ENCODE measurements at regions not wholly inside any gene's neighbourhood (a gene's known extent, or its start where the extent isn't known, plus 50 kb on each side); places are given as distances from the start of the nearest gene placed in this dataset.

DNA sequence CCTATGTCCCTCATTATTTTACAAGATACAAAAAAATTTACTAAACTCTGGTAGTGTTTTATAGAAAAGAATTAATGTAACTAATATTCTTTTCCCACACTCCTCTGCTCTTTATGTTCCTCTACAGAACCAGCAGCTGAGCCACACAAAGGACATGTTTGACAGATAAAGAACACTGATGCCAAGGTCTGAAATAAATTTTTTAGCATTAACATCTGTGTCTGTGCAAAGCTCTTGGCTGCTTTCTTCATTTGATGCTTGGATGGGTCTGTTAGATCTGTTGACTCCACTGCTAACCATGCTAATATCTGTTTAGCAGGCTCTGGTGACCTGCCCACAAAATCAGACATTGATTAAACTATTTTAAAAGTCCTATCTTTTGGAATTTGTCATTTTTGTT is 2363.8 kb downstream of the PCDH9 start:
- no peaks in the 10 kb centered on the region for H3K36me3 ChIP-seq
- H3K9me3 ChIP-seq: peaks cover 0 to 11% (median 0%) of the 10 kb centered on the region in 4 donors
- TF ChIP-seq, protein P1, sequence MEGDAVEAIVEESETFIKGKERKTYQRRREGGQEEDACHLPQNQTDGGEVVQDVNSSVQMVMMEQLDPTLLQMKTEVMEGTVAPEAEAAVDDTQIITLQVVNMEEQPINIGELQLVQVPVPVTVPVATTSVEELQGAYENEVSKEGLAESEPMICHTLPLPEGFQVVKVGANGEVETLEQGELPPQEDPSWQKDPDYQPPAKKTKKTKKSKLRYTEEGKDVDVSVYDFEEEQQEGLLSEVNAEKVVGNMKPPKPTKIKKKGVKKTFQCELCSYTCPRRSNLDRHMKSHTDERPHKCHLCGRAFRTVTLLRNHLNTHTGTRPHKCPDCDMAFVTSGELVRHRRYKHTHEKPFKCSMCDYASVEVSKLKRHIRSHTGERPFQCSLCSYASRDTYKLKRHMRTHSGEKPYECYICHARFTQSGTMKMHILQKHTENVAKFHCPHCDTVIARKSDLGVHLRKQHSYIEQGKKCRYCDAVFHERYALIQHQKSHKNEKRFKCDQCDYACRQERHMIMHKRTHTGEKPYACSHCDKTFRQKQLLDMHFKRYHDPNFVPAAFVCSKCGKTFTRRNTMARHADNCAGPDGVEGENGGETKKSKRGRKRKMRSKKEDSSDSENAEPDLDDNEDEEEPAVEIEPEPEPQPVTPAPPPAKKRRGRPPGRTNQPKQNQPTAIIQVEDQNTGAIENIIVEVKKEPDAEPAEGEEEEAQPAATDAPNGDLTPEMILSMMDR (IDR thresholded peaks at IDR 0.05): no peak
- TF ChIP-seq EP300 (IDR thresholded peaks at IDR 0.05) (no peak), POLR2AphosphoS5 (IDR thresholded peaks at IDR 0.05) (no peak), POLR2A (IDR thresholded peaks at IDR 0.05; ENCODE audit: low read depth) (no peak)
- no peak overlapping the region for H3K27ac ChIP-seq (replicated peaks in 1 of 4)
- DNase-seq (ENCODE audit: extremely low spot score): no peak
- intact Hi-C loops (cut with DNase I): no loop called here
- H3K4me3 ChIP-seq: no peak overlapping the region
- no peaks in the 10 kb centered on the region for H3K27me3 ChIP-seq
- H3K4me1 ChIP-seq: no peaks in the 10 kb centered on the region

DNA sequence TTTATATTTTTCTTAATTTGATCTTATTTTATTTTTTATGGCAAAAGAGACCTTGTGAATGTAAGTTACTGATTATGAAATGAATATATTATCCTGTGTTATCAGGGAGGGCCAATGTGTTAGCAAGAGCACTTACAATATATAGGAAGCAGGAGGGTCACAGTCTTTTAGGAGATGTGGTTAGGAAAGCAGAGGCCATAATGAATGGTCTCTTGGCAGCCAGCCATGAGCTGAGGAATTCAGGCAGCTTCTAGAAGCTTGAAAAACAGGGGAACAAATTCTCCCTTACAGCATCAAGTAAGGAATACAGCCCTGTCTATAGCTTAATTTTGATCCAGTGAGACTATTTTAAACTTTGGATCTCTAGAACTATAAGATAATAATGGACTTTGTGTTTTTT is 2374.6 kb downstream of the PCDH9 start:
- H3K27me3 ChIP-seq: no peaks in the 10 kb centered on the region
- H3K9me3 ChIP-seq: no peaks in the 10 kb centered on the region
- no peak overlapping the region for H3K27ac ChIP-seq (replicated peaks in 1 of 4)
- no peaks in the 10 kb centered on the region for H3K36me3 ChIP-seq
- H3K4me3 ChIP-seq: no peak overlapping the region
- H3K4me1 ChIP-seq: peaks cover 0 to 5% (median 0%) of the 10 kb centered on the region in 4 donors
- no peak for TF ChIP-seq EP300 (IDR thresholded peaks at IDR 0.05)
- TF ChIP-seq POLR2A (IDR thresholded peaks at IDR 0.05; ENCODE audit: low read depth): no peak
- TF ChIP-seq, protein P1 (IDR thresholded peaks at IDR 0.05): no peak
- TF ChIP-seq POLR2AphosphoS5 (IDR thresholded peaks at IDR 0.05): no peak
- DNase-seq (ENCODE audit: extremely low spot score): no peak
- intact Hi-C loops (cut with DNase I): no loop called here

DNA sequence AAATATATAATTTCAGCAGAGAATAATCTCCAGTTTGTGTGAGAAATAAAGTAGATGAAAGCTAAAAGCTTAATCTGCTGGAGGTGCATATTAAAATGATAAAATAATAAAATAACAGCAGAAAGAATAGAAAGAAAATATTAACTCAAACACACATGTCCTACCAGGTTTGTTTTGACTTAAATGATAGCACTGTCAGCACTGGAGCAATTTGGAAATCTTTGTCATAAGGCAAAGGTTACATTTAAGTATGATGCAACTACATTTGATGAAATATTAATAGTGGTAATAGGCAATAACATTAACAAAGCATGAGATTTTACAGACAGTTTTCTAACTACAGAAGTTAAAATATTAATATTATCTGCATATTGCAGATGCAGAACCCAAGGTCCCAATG is 2380.1 kb downstream of the PCDH9 start:
- H3K4me1 ChIP-seq: peaks cover 0 to 5% (median 0%) of the 10 kb centered on the region in 4 donors
- H3K27ac ChIP-seq (replicated peaks in 1 of 4): no peak overlapping the region
- DNase-seq (ENCODE audit: extremely low spot score): no peak
- H3K36me3 ChIP-seq: no peaks in the 10 kb centered on the region
- intact Hi-C loops (cut with DNase I): no loop called here
- H3K9me3 ChIP-seq: no peaks in the 10 kb centered on the region
- TF ChIP-seq POLR2A (IDR thresholded peaks at IDR 0.05; ENCODE audit: low read depth): no peak
- TF ChIP-seq, protein P1 (IDR thresholded peaks at IDR 0.05): no peak
- no peak for TF ChIP-seq EP300 (IDR thresholded peaks at IDR 0.05)
- TF ChIP-seq POLR2AphosphoS5 (IDR thresholded peaks at IDR 0.05): no peak
- no peaks in the 10 kb centered on the region for H3K27me3 ChIP-seq
- no peak overlapping the region for H3K4me3 ChIP-seq

DNA sequence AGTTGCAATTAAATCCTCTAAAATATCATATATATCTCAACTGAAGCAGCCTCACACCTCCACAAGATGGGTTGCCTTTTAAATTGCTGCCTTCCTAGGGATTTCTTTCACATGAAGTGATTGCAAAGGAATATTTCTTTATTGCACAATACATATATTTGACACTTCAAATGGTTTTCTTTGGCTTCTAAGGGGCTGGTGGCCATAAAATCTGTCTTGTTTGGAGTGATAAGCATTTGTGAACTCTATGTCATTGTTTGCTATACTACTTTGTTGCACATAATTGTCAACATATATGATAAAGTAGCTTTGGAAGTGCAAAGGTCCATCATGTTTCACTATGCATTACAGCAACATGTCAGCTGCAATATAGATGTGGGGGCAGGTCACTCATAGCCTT is 2380.9 kb downstream of the PCDH9 start:
- H3K4me3 ChIP-seq: no peak overlapping the region
- no peaks in the 10 kb centered on the region for H3K9me3 ChIP-seq
- H3K4me1 ChIP-seq: peaks cover 0 to 5% (median 0%) of the 10 kb centered on the region in 4 donors
- TF ChIP-seq EP300 (IDR thresholded peaks at IDR 0.05) (no peak), POLR2AphosphoS5 (IDR thresholded peaks at IDR 0.05) (no peak), POLR2A (IDR thresholded peaks at IDR 0.05; ENCODE audit: low read depth) (no peak)
- TF ChIP-seq, protein P1 (IDR thresholded peaks at IDR 0.05): no peak
- no peaks in the 10 kb centered on the region for H3K36me3 ChIP-seq
- intact Hi-C loops (cut with DNase I): no loop called here
- no peak overlapping the region for H3K27ac ChIP-seq (replicated peaks in 1 of 4)
- no peaks in the 10 kb centered on the region for H3K27me3 ChIP-seq
- no peak for DNase-seq (ENCODE audit: extremely low spot score)

GRCh38 chr13:64847767-64848166 is 2382.4 kb downstream of the PCDH9 start:
- no peak for TF ChIP-seq POLR2A (IDR thresholded peaks at IDR 0.05; ENCODE audit: low read depth)
- TF ChIP-seq, protein P1 (IDR thresholded peaks at IDR 0.05): no peak
- TF ChIP-seq POLR2AphosphoS5 (IDR thresholded peaks at IDR 0.05): no peak
- no peak for TF ChIP-seq EP300 (IDR thresholded peaks at IDR 0.05)
- WGBS: 85% methylated on average over 6 of the region's 6 CpGs
- intact Hi-C loops (cut with DNase I): no loop called here

More at GRCh38 chr13:64847767-64848166, 2382.4 kb downstream of the PCDH9 start:
- DNase-seq (ENCODE audit: extremely low spot score): no peak
- Histone ChIP-seq H3K27ac (replicated peaks in 1 of 4) (no peak overlapping the region), H3K36me3 (no peaks in the 10 kb centered on the region), H3K27me3 (no peaks in the 10 kb centered on the region), H3K4me3 (no peak overlapping the region), H3K4me1 (no peaks in the 10 kb centered on the region), H3K9me3 (no peaks in the 10 kb centered on the region)

All from esophagus muscularis mucosa (tissue), 4 donors.